ENCODE measurements at regions not wholly inside any gene's neighbourhood (a gene's known extent, or its start where the extent isn't known, plus 50 kb on each side); places are given as distances from the start of the nearest gene placed in this dataset.

GRCh38 chr12:92332552-92332951 lies 186.9 kb upstream of the BTG1 start:
- TF ChIP-seq CTCF (IDR thresholded peaks at IDR 0.05) (no peak), EZH2phosphoT487 (IDR thresholded peaks at IDR 0.05) (no peak), EZH2 (IDR thresholded peaks at IDR 0.05) (no peak)

All from neural progenitor cell (in vitro differentiated cells).